Choroid plexus epithelial cell (primary cell): ENCODE measurements at regions not wholly inside any gene's neighbourhood (a gene's known extent, or its start where the extent isn't known, plus 50 kb on each side); places are given as distances from the start of the nearest gene placed in this dataset.
A peak's percentile ranks its signal among the peaks of the same experiment; 100 is the strongest.
"Not testable (repeated sequence)": the region's sequence is repeated elsewhere in the genome, so short reads cannot be mapped to it uniquely, and the experiment has no call there.

Source experiments
- DNase-seq: peaks from one replicate; pipeline ENCODE4 v3.0.0-alpha.2; 2010; ENCODE audit warnings: low read depth
- H3K4me3 ChIP-seq: 2 replicates; pipeline ENCODE4 v1.5.1; 2011; ENCODE audit warnings: low read depth, mild to moderate bottlenecking, control low read depth, low read length, moderate library complexity
- TF ChIP-seq, protein P1 (sequence below): conservative IDR thresholded peaks from 2 replicates; pipeline ENCODE4 v1.5.1; 2011; ENCODE audit warnings: low read depth, mild to moderate bottlenecking, control low read depth, inconsistent platforms, low read length, moderate library complexity

DNA sequence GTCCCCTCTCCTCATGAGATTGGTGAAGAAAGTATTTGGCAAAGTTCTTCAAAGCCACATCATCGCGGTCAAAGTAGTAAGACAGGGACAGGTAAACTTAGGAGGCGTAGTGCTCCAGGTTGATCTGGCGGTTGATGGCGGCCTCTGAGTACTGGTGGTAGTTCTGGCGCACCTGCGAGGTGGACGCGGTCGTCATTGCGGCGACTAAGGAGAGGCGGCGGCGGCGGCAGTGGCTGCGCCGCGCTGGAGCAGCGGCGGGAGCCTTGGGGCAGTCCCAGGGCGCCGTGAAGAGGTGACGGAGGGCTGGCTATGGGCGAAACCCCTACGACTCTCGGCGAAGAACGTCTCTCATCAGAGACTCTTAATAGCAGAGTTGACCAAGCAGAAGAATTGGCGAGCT lies 107.2 kb upstream of the UBE2E3 start:
- TF ChIP-seq, protein P1, sequence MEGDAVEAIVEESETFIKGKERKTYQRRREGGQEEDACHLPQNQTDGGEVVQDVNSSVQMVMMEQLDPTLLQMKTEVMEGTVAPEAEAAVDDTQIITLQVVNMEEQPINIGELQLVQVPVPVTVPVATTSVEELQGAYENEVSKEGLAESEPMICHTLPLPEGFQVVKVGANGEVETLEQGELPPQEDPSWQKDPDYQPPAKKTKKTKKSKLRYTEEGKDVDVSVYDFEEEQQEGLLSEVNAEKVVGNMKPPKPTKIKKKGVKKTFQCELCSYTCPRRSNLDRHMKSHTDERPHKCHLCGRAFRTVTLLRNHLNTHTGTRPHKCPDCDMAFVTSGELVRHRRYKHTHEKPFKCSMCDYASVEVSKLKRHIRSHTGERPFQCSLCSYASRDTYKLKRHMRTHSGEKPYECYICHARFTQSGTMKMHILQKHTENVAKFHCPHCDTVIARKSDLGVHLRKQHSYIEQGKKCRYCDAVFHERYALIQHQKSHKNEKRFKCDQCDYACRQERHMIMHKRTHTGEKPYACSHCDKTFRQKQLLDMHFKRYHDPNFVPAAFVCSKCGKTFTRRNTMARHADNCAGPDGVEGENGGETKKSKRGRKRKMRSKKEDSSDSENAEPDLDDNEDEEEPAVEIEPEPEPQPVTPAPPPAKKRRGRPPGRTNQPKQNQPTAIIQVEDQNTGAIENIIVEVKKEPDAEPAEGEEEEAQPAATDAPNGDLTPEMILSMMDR, result no peak
- no peak overlapping the region for H3K4me3 ChIP-seq
- DNase-seq, result no peak

DNA sequence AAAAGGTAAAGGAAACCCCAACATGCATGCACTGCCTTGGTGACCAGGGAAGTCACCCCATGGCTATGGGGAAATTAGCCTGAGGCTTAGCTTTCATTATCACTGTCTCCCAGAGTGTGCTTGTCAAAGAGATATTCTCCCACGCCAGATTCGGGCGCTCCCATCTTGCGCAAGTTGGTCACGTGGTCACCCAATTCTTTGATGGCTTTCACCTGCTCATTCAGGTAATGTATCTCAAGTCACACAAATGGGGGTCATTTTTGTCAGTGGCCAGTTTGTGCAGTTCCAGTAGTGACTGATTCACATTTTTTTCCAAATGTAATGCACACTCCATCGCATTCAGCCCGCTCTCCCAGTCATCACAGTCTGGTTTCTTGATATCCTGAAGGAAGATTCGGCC lies 107.6 kb upstream of the UBE2E3 start:
- not testable (repeated sequence) for H3K4me3 ChIP-seq, DNase-seq

- H3K4me3 ChIP-seq, result no peak overlapping the region
- peak; percentile 31 for DNase-seq
- TF ChIP-seq, protein P1, result no peak
These were observed 108.2 kb upstream of the UBE2E3 start for GRCh38 chr2:180872255-180872654.

DNA sequence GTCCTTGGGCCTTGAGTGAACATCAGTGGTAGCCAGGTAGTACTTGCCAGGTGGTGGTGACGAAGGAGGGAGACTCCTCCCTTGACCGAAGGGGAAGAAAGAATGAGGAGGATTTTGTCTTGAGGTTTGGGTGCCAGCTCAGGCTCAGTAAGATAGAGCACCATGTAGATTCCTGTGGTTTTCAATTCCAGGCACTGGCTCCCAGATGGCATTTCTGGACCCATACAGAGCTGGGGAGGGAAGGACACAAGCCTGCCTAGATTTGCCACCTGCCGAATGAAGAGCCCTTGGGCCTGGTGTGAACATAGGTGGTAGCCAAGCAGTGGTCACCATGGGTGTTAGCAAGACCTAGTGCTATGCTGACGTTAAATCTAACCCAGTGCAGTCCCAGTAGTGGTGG lies 108.8 kb upstream of the UBE2E3 start:
- no peak overlapping the region for H3K4me3 ChIP-seq
- DNase-seq, result no peak
- TF ChIP-seq, protein P1, result no peak

DNA sequence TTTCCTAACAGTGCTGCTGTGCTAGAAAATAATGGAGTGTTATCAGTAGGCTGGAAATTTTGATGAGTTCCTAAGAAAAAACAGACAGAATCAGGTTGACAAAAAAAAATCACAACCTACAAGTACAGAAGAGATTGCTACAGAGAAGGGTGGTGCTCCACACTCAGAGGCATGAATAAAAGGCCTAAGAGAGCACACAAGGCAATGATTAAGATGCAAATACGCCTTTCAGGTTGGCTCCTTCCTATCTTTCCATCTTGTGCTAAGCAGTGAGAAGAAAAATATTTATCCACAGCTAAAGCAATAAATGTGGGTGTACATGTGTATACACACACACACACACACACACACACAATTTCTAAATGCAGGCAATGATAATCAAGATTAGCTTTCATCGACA lies 130.6 kb upstream of the UBE2E3 start:
- DNase-seq, result no peak
- H3K4me3 ChIP-seq, result no peak overlapping the region
- TF ChIP-seq, protein P1, result no peak

GRCh38 chr2:180848393-180848792 lies 132.0 kb upstream of the UBE2E3 start:
- TF ChIP-seq, protein P1, result no peak
- no peak for DNase-seq
- no peak overlapping the region for H3K4me3 ChIP-seq

- TF ChIP-seq, protein P1, result no peak
These were observed 133.5 kb upstream of the UBE2E3 start for GRCh38 chr2:180846756-180847472.

More at GRCh38 chr2:180846756-180847472, 133.5 kb upstream of the UBE2E3 start:
- peak; percentile 5 for DNase-seq
- H3K4me3 ChIP-seq, result no peak overlapping the region
